ENCODE measurements at regions not wholly inside any gene's neighbourhood (a gene's known extent, or its start where the extent isn't known, plus 50 kb on each side); places are given as distances from the start of the nearest gene placed in this dataset.
"Not testable (repeated sequence)": the region's sequence is repeated elsewhere in the genome, so short reads cannot be mapped to it uniquely, and the experiment has no call there.

DNA sequence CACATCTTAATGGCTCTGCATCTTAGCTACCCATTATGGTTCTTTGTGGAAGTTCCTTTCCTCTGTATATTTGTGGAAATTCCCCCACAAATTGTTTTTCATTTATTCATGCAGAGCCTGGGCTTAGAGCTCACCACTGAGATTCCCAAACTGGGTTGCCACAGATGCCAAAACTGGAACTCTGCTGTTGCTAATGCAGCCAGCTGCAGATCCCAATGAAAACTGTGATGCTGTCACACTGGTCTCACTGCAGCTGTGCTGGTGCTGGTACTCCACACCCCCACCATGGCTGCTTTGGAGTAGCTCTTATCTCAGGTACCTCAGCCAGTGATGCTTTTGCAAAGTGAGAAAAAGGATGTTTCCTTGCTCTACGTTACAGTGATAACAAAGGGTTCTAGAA lies 87.7 kb downstream of the DCK start:
- no peak for DNase-seq

GRCh38 chr4:71093745-71094144 lies 100.3 kb downstream of the DCK start:
- DNase-seq, result no peak

- no peak for DNase-seq
Observed at GRCh38 chr4:71094201-71094600, 100.8 kb downstream of the DCK start.

DNA sequence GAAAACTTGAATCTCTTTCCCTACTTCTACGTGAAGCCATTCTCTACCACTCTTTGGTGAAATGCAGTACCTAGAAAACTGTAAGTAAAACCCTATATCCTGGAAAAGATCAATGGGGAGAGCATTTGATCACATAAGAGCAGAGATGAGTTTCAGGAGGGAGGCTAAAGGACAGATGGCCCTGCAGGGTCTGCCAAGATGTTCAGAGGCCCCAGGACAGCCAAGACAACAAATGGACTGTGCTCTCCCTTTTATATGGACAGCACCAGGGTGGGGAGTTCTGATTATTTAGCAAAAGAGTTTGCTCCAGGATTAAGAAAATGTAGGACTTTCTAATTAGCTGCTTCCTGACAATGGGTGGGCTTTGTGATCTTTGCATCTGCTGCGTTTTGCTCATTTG lies 101.7 kb downstream of the DCK start:
- no peak for DNase-seq

- DNase-seq, result no peak
Observed at GRCh38 chr4:71095545-71095944, 102.1 kb downstream of the DCK start.

DNA sequence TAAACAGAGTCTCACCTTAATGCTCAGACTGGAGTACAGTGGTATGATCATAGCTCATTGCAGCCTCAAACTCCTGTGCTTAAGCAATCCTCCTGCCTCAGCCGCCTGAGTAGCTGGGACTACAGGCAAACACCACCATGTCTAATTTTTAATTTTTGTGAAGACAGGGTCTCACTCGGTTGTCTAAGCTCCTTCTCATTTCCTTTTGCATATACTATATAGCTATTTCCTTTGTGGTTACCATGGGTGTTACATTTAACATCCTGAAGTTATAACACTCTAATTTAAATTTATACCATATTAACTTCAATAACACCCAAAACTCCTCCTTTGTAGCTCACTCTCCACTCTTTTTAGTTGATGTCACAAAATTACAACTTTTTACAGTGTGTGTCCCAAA lies 114.3 kb downstream of the DCK start:
- DNase-seq, result no peak

GRCh38 chr4:71110499-71110898 lies 117.0 kb downstream of the DCK start:
- peak; percentile 35 for DNase-seq

DNA sequence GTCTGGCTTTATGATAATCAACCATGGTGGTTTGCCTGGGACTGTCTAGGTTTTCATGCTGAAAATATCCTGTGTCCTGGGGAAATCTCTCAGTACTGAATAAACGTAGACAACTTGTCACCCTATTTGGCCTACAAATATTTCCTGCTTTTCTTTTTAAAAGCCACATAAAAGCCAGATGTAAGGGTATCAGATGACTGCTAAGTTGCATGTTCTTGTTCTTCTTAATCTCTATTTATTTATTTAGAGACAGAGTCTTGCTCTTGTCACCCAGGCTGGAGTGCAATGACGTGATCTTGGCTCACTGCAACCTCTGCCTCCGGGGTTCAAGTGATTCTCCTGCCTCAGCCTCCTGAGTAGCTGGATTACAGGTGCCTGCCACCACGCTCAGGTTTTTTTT lies 117.7 kb downstream of the DCK start:
- not testable (repeated sequence) for DNase-seq

DNA sequence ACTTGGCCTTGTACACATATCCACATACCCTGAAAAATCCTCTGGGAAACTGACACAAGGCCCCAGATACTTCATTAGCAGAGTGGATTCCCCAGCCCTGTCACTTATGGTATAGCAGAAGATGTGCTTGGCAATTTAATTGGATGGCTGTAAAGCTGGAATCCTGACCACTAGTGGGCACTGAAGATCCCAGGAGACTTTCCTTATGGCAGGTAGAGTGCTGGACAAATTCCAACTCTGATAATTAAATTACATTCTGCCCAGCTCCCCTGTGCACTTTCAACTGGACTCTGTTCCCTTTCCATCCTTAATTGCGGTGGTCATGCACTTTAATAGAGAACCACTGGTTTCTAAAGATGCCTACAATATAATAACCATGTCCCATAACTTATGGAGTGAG lies 119.8 kb downstream of the DCK start:
- no peak for DNase-seq

- no peak for DNase-seq
Observed at GRCh38 chr4:71120831-71121524, 127.5 kb downstream of the DCK start.

- no peak for DNase-seq
Observed at GRCh38 chr4:71123951-71124350, 130.5 kb downstream of the DCK start.

DNA sequence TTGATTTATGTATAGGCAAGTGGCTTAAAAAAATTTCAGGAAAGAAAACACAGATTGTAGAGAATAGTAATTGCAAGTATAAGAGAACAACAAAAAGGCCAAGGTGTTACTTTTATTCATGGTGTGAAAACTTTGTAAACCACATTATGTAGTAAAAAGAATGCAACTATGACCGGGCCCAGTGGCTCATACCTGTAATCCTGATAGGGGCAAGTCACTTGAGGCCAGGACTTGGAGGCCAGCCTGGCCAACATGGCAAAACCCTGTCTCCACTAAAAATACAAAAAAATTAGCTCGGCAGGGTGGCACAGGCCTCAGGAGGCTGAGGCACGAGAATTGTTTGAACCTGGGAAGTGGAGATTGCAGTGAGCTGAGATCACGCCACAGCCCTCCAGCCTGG lies 131.7 kb downstream of the DCK start:
- no peak for DNase-seq

DNA sequence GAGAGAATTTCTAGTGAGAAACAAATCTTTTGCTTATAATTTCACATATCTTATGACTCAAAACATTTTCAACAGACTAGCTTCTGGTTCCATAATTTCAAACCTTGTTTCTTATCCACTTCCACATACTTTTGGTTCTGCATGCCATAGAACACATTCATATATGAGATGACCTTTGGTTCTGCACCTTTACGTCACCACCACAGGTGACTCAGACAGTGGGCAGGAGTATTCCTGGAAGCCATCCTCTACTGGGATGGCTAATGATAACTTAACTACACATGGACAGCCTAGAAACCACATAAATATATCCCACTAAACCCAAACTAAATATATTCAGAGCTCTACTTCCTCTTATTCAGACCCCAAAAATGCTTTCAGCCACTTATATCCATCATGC lies 133.3 kb downstream of the DCK start:
- no peak for DNase-seq

- DNase-seq, result peak; percentile 17
Observed at GRCh38 chr4:71130827-71131603, 137.6 kb downstream of the DCK start.

- DNase-seq, result no peak
Observed at GRCh38 chr4:71132486-71132885, 139.0 kb downstream of the DCK start.

DNA sequence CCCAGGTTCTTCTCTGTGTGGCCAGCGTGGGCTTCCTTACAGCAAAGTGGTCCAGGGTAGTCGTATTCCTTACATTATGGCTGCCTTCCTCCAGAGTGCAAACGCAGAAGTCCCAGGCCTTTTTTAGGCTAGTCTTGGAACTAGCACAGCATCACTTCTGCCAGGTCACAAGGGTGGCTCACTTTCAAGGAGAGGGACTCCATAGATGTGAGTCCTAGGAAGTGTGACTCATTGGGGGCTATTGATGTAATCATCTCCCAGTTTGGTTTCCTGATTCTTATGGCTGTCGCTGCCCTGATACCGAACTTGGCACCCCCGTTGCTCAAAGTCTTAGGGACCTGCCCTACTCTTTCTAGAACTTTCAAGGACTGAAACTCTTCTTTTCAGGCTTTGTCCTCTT lies 140.0 kb downstream of the DCK start:
- DNase-seq, result no peak

DNA sequence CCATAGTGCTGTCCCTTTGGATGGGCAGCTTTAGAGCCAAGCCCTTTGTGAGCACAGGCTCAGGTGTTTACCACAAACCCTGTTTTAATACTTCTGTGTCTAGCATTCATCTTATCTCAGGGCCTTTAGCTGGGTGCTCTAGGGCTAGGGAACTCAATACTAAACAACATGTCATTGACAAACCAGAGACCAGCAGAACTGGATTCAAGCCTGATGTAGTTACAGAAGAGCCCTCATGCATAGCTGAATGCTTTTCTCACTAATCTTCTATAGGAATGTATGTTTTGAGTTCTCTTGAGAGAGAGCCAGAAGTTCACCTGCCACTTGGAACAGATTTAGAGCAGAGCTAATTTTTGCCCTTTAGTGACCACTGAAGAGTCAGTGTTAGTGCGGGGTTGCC lies 142.6 kb downstream of the DCK start:
- no peak for DNase-seq

DNA sequence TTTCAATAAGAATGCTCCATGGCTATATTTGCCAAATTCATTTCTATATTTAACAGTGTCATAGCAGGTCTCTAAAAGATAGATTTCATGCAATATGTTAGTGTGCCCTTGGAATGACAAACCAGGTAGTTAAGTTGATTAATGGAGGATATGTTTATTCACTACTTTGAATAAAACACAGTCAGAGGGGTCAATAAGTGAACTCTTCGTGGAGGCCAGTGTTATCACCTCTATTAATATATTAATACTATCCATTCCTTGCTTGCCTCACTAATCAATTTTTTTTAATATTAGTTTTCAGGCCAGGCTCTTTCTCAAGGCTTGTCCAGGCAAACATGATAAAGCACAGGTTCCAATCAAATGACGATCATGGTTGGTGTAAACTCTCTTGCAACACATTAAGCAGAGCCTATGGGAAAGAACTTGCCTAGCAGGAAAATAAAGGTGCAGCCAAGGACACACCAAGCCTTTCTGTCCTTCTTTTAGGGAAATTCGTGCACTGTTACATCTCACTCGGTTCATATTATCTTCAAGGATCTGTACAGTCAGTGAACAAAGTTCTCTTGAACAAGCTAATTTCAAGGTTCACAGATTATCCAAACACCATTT lies 144.7 kb downstream of the DCK start:
- no peak for DNase-seq

DNA sequence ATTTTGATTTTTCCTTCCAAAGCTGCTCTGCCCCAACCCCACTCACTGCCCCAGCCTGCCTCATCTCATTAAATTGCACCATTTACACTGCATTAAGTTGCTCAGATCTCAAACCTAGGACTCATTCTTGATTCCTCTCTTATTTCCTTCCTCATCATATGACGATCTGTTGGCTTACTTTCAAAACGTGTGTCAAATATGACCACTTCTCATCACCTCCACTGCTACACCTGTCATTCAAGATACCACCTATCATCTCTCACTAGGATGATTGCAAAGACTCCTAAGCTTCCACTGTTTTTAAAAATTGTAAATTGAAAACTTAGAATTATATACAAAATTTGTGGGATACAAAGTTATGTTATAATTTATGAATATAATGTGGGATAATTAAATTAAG lies 147.1 kb downstream of the DCK start:
- DNase-seq, result no peak

- DNase-seq, result no peak
Observed at GRCh38 chr4:71141125-71141524, 147.7 kb downstream of the DCK start.

- no peak for DNase-seq
Observed at GRCh38 chr4:71147261-71147660, 153.8 kb downstream of the DCK start.

DNA sequence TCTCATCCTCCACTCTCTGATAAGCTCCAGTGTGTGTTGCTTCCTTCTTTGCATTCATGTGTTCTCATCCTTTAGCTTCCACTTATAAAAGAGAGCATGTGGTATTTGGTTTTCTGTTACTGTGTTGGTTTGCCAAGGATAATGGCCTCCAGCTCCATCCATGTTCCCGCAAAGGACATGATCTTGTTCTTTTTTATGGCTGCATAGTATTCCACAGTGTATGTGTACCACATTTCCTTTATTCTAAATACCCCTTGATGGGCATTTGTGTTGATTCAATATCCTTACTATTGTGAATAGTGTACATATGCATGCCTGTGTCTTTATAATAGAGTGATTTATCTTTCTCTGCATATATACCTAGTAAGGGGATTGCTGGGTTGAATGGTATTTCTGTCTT lies 155.1 kb downstream of the DCK start:
- DNase-seq, result no peak

DNA sequence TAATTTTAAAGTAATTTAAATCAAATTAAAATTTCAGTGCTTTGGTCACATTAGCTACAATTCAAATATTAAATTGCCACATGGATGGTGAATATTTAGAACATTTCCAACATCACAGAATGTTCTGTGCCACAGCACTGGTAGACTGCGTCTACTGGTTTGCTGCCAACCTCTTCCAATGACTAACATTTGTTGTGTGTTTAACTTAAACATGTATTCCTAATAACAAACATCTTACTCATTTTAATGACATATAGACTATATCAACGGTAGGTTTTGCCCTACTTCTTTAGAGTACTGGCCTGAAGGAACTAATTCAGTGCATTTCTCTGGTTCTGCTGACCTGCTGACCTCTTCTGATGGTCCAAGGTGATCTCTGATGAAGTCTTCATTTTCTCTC lies 157.6 kb downstream of the DCK start:
- no peak for DNase-seq

- DNase-seq, result peak; percentile 49
Observed at GRCh38 chr4:71156616-71157015, 163.2 kb downstream of the DCK start.
